ENCODE measurements at regions not wholly inside any gene's neighbourhood (a gene's known extent, or its start where the extent isn't known, plus 50 kb on each side); places are given as distances from the start of the nearest gene placed in this dataset.

GRCh38 chr7:16320099-16320660, 101.2 kb downstream of the CRPPA start:
- no peak for DNase-seq (ENCODE audit: low spot score)

- DNase-seq (ENCODE audit: low spot score) = no peak
Observed at GRCh38 chr7:16318989-16319915, 102.1 kb downstream of the CRPPA start.

GRCh38 chr7:16318463-16318862, 102.9 kb downstream of the CRPPA start:
- no peak for DNase-seq (ENCODE audit: low spot score)

GRCh38 chr7:16317406-16317805, 103.9 kb downstream of the CRPPA start:
- no peak for DNase-seq (ENCODE audit: low spot score)

- DNase-seq (ENCODE audit: low spot score) = no peak
Observed at GRCh38 chr7:16315280-16315679, 106.1 kb downstream of the CRPPA start.

- DNase-seq (ENCODE audit: low spot score) = no peak
Observed at GRCh38 chr7:16309129-16309528, 112.2 kb downstream of the CRPPA start.

- no peak for DNase-seq (ENCODE audit: low spot score)
Observed at GRCh38 chr7:16301291-16301690, 120.0 kb downstream of the CRPPA start.

GRCh38 chr7:16300361-16300895, 120.9 kb downstream of the CRPPA start:
- DNase-seq (ENCODE audit: low spot score) = no peak

- DNase-seq (ENCODE audit: low spot score) = no peak
Observed at GRCh38 chr7:16299853-16300252, 121.5 kb downstream of the CRPPA start.

GRCh38 chr7:16298221-16298620, 123.1 kb downstream of the CRPPA start:
- no peak for DNase-seq (ENCODE audit: low spot score)

- DNase-seq (ENCODE audit: low spot score) = no peak
Observed at GRCh38 chr7:16295558-16295957, 125.8 kb downstream of the CRPPA start.

- no peak for DNase-seq (ENCODE audit: low spot score)
Observed at GRCh38 chr7:16293669-16294425, 127.5 kb downstream of the CRPPA start.

GRCh38 chr7:16284581-16284980, 136.8 kb downstream of the CRPPA start:
- no peak for DNase-seq (ENCODE audit: low spot score)

- no peak for DNase-seq (ENCODE audit: low spot score)
Observed at GRCh38 chr7:16278167-16278787, 143.1 kb downstream of the CRPPA start.

GRCh38 chr7:16271990-16272665, 149.2 kb downstream of the CRPPA start:
- DNase-seq (ENCODE audit: low spot score) = no peak

GRCh38 chr7:16271355-16271915, 149.9 kb downstream of the CRPPA start:
- DNase-seq (ENCODE audit: low spot score) = no peak

- no peak for DNase-seq (ENCODE audit: low spot score)
Observed at GRCh38 chr7:16270844-16271243, 150.5 kb downstream of the CRPPA start.

- no peak for DNase-seq (ENCODE audit: low spot score)
Observed at GRCh38 chr7:16268821-16269768, 152.2 kb downstream of the CRPPA start.

- no peak for DNase-seq (ENCODE audit: low spot score)
Observed at GRCh38 chr7:16267953-16268820, 153.2 kb downstream of the CRPPA start.
